GM19467 (cell line): ENCODE measurements at regions not wholly inside any gene's neighbourhood (a gene's known extent, or its start where the extent isn't known, plus 50 kb on each side); places are given as distances from the start of the nearest gene placed in this dataset.
"Not testable (repeated sequence)": the region's sequence is repeated elsewhere in the genome, so short reads cannot be mapped to it uniquely, and the experiment has no call there.

Source experiments
- ATAC-seq: cut with Tn5 transposase; IDR thresholded peaks from one replicate; pipeline ENCODE4 v1.9.1; 2021; ENCODE audit warnings: mild to moderate bottlenecking, moderate library complexity; ENCODE audit not compliant: unreplicated experiment

DNA sequence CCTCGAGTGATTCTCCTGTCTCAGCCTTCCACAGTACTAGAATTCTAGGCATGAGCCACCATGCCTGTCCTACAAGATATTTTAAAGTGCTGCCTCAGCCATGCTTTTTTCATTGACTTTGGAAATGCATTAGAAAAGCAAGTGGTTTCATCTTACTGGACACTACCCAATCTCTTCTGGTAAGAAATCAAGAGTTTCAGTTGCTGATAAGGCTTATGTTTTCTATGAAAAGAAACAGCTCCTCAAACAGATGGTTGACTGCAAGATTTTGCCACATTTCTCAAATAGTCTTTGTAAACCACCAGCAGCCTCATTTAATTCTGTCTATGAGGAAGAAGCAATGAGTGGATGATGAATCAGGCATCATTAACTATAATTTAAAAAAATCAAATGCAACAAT, 264.5 kb upstream of the LRP1B start:
- no peak for ATAC-seq

DNA sequence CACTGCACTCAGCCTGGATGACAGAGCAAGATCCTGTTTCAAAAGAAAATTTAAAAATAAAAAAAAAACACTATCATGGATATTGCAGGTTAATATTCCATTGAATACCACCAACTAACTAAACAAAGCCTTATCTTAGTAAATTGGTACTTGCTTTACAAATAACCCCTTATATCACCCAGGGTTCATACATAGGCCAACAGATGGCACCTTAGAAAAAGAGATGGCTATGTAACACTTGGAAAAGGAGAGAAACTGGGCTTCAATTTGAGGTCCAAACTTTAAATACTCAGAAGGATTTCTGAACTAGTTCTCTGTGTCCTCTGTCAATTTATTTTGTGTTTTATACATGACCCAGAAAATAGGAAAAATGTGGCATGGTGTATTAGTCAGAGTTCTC, 249.6 kb upstream of the LRP1B start:
- no peak for ATAC-seq

DNA sequence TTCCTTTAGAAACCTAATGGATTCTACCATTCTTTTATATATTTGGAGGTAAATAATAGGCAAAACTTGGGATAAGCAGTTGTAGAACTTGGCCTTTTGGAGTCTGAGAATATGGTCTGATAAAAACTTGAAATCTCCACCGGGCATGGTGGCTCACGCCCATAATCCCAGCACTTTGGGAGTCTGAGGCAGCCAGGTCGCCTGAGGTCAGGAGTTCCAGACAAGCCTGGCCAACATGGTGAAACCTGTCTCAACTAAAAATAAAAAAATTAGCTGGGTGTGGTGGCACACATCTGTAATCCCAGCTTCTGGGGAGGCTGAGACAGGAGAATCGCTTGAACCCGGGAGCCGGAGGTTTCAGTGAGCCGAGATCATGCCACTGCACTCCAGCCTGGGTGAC, 231.3 kb upstream of the LRP1B start:
- ATAC-seq = not testable (repeated sequence)

DNA sequence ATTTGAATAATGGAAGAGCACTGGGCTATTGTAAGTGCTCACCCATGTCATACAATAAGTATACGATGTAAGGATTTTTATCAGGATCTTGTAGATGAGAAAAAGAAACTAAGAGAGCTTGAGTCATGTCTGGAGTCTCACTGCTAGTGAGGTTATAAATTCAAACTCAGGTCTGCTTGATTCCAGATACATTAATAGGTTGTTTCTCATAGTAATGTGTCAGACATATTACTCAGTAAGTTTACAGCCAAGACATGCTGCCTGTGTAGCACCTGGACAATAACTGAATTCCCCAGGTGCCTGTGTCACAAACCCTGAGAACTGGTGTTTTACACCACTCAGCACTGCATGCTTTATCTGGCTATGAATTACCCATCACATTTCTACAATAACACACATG, 216.9 kb upstream of the LRP1B start:
- ATAC-seq = no peak

- no peak for ATAC-seq
Measured at GRCh38 chr2:142339261-142339660, 208.4 kb upstream of the LRP1B start.

DNA sequence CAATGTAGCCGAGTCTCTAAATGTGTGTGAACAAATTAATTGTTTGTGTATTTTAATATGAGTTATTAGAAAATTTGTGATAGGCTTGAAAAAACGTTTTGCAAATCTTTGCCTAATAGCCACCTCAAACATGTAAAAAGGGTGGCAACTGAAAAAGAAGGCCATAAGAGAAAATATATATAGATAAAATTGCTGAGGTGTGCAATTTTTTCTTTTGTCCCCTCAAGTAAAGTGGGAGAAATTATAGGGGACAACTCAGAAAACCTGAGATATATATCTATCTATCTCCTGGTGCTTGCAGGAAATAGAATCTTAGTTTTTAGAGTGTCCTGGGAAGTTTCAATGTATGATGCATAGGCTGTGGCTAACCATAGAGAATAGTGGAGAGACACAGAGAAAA, 201.4 kb upstream of the LRP1B start:
- no peak for ATAC-seq

DNA sequence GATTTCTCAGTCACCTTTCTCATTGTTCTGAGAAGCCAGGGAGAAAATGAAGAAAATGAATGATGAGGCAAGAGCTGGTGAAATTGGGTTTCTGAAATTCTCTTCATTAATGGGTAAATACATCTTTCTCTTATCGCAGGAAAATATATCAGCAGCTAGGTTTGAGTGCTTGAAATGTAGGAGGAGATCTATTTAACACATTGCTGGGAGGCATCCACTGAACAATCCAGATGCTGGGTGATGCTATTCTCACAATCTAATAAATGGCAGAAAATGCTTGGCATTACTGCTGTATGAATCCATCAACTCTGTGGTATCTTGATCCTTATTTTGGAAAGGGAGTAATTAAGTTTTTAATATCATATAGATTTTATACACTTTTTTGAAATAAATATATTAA, 199.6 kb upstream of the LRP1B start:
- ATAC-seq = no peak

DNA sequence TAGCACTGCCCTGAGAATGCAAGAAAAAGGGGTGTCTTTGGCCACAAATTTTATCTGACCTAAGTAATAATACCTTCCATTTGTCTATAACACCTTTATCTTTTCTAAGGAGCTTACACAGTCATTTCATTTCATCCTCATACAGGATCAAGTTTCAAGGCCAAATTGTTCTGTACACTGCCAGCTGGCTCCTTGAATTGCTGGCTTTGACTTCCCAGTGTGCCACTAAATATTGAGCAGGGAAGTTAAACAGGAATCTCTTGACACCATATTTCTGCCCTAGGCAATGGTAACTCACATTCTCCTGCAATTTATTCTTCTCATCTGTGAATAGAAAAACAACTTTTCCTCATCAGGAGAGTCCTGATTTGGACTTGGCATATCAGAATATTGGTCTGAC, 195.1 kb upstream of the LRP1B start:
- ATAC-seq = no peak

GRCh38 chr2:142323206-142323605, 192.4 kb upstream of the LRP1B start:
- no peak for ATAC-seq

GRCh38 chr2:142321706-142322280, 191.0 kb upstream of the LRP1B start:
- no peak for ATAC-seq

DNA sequence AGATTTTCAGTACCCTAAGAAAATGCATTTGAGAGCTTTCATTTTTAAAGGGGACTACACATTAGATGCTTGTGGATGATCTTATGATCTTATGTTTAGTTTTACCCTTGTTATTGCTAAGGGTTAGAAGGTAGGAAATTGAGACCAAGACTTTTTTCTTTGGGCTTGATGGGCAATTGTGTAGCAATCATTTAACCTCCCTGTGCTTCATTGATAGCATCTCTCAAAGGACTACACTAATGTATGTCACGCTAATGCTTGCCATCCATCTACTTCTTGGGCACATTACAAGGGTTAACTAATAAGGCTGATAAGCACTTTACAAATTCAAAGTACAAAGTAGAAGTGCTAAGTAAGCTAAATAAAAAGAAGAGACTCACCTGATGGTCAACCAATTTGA, 189.3 kb upstream of the LRP1B start:
- ATAC-seq = no peak

DNA sequence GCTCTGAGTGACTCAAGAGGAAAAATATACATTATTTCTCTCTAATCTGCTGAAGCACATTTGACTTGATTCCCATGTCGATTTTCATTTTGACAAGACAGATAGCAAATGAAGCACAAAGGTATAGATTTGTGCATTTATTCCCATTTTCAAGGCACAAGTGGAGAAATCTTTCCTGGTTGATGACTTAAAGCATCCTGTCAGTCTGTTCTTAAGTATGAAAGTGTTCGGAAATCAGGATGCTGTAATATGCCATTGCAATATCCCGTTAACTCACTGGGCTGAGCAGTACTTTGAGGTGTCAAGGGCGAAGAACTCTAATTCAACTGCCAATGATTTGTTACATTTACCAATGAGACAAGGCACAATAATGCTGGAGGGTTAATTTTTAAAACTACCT, 185.2 kb upstream of the LRP1B start:
- no peak for ATAC-seq

DNA sequence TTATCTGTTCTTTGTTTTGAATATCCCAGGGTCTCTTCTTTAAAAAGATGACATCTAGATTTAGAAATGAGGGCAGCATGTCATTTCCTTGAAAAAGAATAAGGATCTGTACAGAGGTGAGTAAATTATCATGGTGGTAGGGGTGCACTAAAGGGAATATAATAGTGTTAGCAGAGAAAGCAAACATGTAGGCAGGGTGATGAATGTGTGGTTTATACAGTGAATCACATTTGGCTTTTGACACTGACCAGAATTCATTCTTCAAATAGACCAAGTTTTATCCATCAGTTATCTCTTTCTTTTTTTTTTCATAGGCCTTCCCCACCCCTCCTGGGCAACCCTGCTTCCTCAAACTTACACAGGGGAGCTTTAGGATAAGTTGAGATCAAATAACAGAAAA, 184.5 kb upstream of the LRP1B start:
- no peak for ATAC-seq

DNA sequence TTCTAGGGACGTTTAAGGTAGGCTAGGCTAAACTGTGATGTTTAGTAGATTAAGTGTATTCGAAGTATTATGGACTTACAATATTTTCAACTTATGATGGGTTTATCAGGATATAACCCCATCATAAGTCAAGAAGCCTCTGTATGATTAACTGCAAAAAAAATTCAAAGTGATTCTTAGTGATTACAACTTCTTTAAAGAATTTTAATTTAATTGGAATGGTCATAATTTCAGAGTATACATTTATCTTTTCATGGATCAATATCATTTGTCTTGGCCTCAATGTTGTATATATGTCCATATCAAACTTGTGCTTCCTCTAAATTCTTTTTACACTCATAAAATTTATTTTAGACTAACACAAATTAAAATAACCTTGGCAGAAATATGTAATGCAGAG, 183.3 kb upstream of the LRP1B start:
- no peak for ATAC-seq

DNA sequence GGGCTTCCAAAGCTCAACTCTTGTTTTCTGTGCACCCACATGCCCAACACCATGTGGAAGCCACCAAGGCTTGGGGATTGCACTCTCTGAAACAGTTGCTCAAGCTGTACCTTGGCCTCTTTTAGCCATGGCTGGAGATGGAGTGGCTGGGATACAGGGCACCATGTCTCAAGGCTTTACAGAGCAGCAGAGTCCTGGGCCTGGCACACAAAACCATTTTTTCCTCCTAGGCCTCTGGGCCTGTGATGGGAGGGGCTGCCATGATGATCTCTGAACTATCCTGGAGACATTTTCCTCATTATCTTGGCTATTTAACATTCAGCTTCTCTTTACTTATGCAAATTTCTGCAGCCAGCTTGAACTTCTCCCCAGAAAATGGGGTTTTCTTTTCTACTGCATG, 179.7 kb upstream of the LRP1B start:
- ATAC-seq = no peak

DNA sequence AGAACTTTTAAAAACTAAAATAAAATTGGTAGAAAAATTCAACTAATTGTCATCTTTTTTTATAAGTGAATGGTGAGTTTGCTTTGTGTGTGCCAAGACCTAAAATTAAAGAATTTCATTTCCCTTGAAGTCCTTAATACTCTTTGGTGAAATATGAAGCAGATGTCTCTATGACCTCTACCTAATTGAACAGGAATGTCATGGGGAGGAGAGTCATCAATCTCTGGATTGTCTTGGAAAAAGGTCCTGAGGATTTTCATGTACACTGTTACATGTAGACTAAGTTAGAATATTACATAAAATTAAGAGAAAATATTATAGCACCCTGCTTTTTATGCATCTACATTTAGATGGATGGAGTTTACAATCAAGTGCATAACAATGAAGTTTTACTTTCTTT, 177.9 kb upstream of the LRP1B start:
- ATAC-seq = no peak

DNA sequence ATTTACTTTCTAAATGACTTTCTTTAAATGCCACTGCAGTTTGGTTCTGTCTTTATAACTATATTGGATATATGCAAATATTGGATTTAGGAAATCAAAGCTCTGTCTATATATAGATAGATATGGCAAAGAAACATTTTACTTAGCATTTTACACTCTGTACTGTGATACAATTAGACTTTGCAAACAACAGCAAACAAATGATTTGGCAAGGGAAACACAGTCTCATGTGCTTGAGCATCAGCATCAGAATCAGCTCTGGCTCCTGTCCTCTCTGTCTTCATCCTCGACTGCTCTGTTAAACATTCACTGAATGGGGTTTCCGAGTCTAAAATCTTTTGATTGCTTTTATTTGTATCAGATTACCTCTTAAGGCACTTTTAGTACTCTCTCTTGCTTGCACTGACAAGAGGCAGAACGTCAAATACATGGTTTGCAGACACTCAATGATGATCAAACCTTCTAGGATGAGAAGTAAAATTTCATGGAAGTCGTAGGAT, 176.8 kb upstream of the LRP1B start:
- no peak for ATAC-seq

GRCh38 chr2:142307086-142307485, 176.3 kb upstream of the LRP1B start:
- no peak for ATAC-seq

DNA sequence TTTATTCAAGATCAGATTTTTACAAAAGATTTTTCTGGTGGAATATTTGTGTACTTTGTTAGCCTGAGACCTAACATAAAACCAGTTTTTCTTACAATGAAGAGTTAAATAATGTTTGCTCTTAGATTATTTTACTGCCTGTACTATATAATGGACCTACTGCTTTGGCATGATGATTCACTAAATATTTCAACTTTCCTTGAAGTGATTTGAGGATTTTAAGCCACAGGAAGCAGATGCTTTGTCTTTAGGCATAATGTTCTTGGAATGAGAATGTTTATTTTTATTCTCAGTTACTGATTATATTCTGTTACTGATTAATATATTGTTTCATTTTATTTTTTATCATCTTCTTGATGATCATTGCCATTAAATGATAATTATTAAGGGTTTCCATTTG, 175.3 kb upstream of the LRP1B start:
- ATAC-seq = no peak

DNA sequence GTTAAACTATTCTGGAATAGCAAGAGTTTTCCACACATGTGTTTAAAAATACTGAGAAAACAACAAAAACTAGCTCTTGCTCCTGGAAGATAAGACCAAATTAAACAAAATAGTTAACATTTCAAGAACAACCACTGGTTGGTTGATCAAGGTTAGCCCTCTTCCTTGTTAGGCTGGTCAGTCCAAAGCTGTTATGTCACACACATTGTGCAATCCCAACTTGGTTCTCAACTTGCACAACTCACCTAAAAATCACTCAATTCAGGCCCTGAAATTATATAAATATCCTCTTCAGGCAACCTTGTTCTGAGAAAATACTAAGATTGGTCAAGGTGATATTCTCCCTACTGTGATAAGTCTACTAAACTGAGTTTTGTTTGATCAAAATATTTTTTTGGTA, 169.7 kb upstream of the LRP1B start:
- no peak for ATAC-seq

DNA sequence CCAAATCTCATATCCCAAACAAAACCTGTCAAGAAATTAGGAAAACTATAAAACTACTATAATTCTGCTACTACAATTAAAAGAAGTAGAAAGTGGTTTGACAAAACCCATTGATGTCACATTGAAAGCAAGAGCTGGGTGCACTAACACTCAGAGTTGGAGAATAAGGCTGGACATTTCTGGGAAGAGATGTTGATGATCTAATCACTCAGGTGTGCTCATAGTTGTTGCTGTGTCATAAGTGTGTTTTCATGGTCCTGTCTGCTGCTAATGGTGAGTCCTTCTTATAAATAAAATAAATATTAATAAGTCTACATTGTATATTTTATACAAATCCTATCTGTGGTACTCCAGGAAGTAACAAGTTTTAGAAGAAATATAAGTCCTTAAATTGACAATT, 168.2 kb upstream of the LRP1B start:
- ATAC-seq = no peak

DNA sequence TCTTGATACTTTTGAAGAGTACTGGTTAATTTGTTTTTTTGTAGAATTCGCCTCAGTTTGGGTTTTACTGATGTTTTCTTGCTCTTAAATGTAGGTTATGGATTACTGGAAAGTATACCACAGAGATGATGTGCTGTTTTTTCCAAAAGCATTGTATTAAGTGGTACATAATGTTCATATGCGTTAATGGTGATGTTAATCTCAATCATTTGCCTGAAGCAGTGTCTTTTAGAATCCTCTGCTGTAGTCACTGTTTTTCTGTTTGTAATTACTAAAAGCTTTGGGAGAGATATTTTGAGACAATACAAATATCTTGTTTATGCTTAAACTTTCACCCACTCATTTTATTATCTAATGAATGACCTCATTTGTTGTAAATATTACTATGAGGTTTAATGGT, 163.4 kb upstream of the LRP1B start:
- no peak for ATAC-seq

DNA sequence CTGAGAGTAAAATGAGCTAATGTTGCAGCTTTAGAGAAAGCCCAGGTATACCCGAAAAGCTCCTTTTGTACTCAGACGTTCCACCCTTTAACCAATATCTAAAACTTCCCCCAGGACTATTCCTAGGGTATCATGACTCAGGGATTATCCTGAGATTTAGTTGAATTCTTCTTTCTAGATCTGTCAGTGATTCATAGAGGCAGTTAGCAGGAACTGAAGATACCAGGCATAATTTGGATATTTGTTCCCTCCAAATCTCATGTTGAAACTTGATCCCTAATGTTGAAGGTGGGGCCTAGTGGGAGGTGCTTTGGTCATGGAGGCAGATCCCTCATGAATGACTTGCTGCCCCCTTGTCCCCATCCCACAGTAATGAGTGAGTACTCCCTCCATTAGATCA, 161.2 kb upstream of the LRP1B start:
- ATAC-seq = no peak

DNA sequence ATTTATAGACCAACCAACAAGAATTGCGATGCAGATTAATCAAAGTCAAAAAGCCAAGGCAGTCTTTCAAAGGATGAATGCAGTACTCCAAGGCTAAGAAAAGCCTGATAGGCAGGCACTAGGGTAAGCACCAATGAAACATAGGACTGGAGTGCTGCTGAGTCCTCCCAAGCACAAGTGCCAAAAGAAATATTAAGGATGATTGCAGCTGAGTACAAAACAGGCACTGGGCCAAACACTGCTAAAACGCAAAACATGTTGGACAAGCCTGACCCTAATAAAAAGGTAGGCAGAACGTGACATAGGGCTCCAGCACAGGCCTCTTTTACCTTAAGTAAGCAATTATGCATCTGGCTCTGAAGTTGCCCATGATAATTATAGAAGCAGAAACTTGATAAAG, 160.1 kb upstream of the LRP1B start:
- no peak for ATAC-seq
